GF-D8 (cell line): ENCODE measurements at regions not wholly inside any gene's neighbourhood (a gene's known extent, or its start where the extent isn't known, plus 50 kb on each side); places are given as distances from the start of the nearest gene placed in this dataset.
A peak's percentile ranks its signal among the peaks of the same experiment; 100 is the strongest.

Experiments used
- DNase-seq: peaks from one replicate; lab custom pipeline; 2025; lab: John Stamatoyannopoulos, UW

DNA sequence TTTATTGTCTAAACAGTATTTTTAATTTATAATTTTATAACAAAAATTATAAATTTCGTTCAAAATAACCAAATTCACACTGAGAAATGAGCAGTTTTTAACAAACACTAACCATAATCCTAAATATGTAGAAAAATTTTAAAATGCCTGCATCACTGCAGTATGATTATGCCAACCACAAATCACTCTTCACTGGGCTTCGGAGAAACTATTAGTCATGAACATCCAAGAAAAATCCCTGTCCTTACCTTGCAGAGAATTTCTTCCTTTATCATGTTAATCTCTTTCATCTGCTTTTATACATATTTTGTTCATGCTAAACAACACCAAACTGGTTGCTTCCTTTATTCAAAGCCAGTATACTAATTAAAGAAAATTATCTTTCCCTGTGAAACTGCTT lies 511.0 kb upstream of the ALCAM start:
- DNase-seq = no peak

DNA sequence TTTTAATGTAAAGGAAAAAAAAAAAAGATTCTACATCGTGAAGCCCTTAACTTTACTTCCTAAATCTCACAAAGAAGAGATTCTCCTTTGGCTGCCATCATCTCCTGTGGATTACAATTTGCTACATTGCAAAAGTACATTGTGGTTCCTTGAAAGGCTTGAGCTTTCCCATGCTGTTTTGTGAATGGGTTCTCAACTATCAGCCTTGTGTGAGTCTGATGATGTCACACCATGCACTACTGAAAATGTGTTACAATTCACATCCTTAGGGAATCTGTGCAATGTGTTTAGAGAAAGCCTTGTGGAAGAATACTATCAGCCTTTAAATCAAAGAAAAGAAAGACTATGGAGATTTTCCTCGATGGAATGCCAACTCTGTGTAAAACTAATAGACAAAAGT lies 510.0 kb upstream of the ALCAM start:
- DNase-seq = no peak

DNA sequence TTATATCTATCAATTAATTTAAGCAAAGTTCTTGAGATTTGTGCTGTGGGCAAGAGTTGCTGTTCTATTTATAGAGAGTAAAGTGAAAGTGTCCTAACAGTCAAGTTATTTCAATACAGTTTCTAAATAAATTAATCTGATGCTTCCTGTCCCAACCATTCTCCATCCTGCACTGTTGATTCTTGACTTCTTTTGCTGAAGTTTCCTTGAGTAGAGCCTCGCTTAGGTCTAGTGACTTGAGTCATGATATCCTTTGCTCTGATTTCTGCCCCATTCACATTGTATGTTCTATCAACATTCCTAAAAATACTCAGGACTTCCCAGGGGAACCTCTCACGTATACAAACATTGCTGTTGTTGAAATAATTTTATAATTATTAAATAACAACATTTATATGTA lies 498.4 kb upstream of the ALCAM start:
- no peak for DNase-seq

DNA sequence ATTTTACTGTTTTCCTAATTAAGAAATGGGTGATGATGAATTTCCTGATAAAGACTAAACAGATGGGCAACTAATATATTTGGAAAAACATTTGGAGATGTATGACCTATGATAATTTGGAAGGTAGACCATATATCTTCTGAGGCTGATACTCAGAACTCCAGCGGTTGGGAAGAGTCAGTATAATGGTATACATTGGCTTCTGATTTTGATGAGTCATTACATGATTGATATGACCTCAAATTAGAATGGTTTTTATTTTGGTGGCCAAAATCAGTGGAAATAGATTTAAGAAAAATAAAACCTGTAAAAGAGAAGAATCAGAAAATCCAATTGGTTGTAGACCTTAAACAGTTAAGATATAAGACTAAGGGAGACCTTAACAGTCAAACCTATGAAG lies 496.4 kb upstream of the ALCAM start:
- DNase-seq = no peak

DNA sequence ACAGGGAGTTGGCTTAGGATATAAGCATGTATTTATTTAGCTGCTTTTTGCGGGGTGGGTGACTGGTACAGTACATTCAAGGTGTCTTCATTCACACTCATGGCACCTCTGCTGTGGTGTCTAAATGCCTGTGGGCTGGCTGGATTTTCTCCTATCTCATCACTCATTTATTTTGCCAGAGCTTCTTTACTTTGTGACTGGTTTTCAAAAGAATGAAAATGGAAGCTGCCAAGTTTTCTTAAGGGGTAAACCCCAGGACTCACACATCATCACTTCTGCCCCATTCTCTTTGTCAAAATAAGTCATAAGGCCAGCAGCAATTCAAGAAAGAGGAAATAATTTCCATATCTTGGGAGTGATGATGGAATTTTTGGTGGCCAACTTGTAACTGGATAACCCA lies 493.4 kb upstream of the ALCAM start:
- no peak for DNase-seq

DNA sequence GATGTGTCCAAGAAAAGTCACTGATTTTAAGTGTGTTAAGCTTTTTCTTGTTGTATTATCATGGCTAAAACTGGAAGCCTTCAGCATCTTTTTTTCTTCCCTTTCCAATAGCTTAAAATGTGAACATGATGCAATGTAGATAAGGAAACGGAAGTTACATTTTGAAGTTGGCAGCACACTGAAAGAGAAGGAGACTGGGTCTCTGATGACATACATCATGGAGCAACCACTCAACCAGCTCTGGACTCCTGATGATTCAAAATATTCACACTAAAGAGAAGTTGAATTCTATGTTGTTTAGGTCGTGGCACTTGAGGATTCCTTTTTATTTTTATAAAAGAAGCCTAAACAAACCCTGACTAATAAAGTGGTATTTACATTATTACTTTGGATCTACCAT lies 488.3 kb upstream of the ALCAM start:
- DNase-seq = peak; percentile 78

DNA sequence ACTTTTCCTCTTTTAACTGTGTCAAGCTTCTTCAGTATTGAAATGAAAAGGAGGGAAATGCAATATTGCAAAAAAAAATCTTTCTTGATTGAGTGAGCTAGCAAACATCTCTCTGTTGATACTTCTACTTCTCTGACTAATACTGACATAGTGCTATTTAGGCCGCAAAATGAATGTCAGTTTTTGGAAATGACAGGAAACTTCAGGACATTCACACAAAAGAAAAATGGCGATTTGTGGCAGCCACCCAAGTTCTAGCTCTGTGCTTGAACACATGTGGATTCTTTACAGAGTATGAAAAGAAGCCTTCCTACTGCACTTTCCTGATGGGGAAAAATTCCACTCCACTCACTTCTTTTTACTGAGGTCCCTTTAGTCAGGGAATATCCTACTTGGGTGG lies 486.8 kb upstream of the ALCAM start:
- no peak for DNase-seq

DNA sequence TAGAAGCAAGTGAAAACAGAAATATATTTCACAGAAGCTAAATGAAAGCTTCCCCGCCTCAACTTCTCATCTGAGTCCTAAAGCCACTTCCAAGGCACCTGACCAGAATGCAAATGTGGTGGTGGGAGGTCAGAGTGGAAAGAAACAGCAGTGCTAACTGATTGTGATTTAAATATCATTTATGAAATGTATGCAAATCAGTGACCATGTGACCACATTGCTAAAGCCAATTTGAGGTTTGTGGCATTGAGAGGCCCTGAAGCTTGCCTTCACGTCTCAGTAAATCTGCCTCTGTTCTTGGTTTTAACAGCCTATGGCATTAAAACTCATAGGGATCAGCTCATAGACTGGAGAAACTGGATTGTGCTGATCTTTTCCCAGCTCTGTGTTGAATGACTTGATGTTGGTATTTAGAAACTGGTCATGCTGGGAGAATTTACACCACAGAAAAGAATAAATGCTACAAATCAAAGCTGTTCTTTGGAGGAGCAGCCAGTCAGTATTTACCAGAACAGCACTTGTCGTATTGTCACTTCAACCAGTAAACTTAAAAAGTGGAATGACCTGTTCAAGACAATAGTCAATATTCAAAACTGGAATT lies 481.4 kb upstream of the ALCAM start:
- no peak for DNase-seq

DNA sequence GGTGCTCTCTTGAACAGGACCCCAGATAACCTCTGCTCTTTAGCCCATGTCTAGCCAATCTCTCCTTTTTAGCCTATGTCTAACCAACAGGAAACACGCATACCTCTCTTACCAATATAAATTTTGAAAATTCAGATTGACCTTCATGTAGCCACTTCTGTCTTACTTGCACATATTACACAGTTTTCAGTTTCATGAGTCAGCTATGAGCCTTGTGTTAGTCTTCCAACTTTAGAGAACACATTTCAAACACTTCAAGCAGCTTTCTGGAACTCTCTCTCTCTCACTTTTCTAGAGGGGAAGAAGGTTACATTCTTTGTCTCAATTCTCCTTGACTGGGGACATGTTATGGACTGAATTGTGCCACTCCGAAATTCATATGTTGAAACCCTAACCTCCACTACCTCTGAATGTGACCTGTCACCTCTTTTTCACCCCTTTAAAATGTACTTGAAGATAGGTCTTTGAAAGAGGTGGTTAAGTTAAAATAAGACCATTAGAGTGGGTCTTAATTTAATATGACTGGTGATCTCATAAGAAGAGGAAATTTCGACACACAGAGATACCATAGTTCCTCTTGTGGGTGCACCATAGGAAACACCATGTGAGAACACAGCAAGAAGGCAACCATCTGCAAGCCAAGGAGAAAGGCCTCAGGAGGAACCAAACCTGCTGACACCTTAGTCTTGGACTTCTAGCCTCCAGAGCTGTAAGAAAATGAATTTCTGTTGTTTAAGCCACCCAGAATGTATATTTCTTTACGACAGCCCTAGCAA lies 480.3 kb upstream of the ALCAM start:
- peak; percentile 89 for DNase-seq

DNA sequence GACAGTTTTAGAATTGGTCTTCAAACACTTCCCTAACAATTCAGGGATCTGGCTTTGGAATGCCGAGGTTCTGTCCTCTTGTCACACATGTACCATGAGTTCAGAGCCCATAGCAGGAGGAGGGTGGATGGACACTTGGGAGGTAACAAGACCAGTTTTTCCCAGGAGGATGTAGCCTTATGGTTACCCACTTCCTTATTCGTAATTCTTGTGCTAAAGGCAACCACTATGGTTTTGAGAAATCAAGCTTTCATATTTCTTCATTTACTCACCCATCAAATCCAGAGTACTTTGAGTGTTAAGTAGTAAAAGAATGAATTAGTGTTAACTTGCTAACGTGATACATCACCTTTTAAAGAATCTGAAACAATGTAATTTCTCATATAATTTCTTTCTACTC lies 479.6 kb upstream of the ALCAM start:
- DNase-seq = peak; percentile 56

DNA sequence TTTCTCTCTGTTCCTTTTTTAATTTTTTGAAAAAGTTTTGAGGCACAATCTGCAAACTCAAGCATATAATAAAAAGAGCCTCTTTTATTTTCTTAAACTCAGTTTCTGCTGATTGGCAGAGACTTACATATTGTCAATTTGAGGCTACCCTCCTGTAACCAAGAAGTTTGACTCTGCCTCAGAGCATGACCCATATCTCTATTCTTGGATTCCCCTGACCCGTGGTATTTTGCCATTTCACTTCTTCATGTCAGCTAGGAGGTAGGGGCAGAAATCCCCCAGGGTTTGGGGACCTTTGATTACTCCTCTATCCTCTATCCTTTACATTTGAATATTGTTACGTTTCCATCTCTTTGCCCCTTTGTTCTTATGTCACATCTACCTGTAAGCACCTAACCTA lies 479.1 kb upstream of the ALCAM start:
- no peak for DNase-seq

DNA sequence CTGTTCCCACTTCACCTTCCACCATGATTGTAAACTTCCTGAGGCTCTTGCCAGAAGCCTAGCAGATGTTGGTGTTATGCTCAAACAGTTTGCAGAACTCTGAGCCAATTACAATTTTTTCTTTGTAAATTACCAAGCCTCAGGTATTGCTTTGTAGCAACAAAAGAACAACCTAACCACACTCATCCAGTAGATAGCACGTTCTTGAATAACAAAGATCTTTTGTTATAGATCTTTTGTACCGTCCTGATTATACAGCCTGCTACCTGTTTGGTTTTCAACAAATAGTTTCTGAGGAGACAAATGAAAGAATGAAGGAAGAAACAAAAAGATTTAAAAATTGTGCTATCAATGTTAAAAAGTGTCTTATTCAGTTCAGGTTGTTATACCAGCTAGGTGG lies 474.7 kb upstream of the ALCAM start:
- DNase-seq = no peak

DNA sequence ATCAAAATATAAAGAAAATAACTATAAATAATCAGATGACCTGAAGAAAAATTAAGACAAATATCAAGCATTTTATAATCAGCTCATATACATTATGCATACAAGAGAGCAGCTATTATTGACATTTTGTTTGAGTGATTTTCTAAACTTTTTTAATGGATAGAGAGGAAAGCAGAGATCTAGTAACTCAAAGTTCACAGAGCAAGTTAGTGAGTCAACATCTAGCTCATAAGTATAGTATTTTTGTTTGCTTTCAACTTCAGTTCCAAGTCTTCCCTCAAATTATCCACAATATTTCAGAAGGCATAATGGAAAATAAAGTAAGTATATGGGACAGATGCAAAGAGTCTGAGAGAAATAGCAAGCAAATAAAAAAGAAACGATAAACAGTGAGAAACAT lies 470.1 kb upstream of the ALCAM start:
- no peak for DNase-seq

DNA sequence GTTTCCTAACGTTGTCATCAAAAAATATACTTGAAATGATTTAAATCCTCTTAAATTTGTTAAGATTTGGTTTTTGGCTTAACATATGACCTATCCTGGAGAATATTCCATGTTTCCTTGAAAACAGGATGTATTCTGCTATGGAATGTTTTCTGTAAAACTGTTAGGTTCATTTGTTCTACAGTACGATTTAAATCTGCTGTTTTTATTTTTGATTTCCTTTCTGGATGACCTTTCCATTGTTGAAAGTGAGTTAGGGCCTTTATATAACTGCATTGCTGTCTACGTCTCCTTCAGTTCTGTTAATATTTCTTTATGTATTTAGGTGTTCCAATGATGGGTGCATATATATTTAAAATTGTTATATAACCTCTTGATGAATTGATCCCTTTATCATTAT lies 465.3 kb upstream of the ALCAM start:
- DNase-seq = no peak

DNA sequence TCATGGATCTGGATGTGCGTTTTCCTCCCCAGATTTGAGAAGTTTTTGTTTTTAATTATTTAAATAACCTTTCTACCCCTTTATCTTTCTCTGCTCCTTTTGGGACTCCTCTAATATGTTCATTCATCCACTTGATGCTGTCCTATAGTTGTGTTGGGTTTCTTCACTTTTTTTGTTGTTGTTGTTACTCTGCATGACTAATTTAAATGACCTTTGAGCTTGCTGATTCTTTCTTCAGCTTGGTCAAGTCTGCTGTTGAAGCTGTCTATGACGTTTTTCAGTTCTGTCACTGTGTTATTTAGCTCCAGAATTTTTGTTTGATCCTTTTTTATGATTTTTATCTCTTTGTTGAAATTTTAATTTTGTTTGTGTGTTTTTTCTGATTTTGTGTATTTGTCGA lies 463.6 kb upstream of the ALCAM start:
- no peak for DNase-seq

DNA sequence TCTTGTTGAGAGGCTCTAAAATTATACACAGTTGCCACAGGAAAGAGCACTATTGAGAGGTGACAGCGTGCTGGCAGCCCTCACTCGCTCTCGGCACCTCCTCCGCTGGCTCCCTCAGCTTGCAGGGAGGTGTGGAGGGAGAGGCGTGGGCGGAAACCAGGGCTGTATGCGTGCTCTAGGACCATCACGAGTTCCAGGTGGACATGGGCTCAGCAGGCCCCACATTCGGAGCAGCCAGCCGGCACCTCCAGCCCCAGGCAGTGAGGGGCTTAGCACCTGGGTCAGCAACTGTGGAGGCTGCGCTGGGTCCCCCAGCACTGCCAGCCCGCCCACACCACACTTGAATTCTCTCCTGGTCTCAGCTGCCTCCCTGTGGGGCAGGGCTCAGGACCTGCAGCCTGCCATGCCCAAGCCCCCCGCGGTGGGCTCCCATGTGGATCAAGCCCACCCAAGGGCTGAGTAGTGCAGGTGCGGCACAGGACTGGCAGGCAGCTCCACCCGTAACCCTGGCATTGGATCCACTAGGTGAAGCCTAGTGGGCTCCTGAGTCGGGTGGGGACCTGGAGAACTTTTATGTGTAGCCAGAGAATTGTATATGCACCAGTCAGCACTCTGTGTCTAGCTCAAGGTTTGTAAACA lies 460.6 kb upstream of the ALCAM start:
- DNase-seq = no peak

DNA sequence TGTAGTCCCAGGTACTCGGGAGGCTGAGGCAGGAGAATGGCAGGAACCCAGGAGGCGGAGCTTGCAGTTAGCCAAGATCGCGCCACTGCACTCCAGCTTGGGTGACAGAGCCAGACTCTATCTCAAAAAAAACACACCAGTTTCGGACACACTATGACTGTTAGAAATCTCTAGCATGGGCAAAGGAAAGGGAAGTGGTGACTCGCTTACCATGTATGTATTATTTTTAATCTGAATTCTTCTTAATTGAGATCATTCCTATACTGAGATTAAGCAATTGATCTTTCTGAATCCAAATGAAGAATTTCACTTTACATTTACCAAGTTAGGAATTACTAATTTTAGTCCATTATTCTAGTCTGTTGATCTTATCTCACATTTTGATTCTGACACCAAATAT lies 459.2 kb upstream of the ALCAM start:
- DNase-seq = no peak

DNA sequence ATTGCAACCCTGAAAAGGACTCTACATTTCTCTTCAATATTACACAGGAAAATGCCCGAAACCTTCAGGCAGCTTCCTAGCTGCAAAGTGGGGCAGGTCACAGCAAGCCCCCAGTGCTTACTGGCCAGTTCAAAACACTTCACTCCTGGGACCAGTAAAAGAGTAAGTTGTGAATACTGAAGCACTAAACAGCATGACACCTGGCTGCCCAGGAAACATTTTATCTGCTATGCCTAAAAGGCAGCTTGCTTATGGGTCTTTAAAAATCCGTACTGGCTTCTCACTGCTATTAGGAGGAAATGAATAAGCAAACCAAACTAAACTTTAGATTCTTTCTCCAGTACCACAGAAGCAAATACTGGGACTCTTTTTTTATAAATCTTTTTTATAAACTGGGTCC lies 457.9 kb upstream of the ALCAM start:
- DNase-seq = no peak

DNA sequence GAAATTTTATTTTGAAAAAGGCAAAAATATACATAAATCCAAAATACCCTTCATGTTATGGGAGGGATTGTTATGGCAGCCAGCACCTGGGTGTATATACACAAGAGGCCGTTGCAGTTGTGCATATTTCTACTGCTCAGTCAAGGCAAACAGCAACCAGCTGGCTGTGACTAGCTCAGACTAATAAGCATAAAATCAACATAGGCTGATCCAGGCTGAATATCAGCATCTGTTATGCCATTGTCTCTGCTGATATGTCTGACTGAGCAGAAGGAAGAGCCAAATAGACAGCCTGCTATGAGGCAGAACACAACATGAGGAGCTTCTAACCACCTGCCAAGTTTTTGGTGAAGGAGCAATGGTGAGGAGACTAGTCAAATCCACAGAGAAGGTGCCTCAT lies 457.5 kb upstream of the ALCAM start:
- no peak for DNase-seq

DNA sequence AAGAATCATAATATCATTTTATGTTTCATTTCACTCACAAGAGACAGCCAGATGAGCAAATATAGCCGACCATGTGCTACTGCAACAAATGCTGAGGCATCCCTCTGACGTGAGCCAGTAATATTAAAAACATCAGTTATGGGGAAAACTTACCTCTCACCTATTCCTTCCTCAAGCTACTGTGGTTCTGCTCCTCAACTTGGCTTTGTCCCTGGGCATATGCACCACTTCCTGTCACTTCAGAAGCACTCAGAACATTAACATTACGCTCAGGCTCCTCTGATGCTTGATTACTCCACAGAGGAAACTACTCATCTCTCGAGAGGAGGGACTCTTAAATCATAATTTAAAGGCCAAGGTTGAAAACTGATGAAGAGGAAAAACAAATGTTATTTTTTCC lies 457.0 kb upstream of the ALCAM start:
- DNase-seq = no peak

DNA sequence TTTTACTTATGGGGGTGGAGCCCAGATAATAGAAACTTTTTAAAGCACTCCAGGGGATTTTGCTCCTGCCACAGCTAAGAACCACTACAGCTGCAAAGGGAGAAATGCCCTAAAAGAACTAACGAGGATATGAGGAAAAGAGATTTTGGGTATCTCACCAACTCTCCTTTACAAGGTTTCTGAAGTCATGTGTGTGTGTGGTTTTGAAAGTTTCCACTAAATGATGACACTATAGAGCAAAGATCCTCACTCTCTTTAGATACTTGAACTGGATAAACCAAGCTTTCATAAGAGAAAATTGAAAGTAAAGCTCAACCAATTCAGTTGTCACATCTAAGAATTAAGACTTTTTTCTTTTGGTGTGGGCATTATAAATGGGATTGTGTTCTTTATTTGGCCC lies 455.3 kb upstream of the ALCAM start:
- no peak for DNase-seq

DNA sequence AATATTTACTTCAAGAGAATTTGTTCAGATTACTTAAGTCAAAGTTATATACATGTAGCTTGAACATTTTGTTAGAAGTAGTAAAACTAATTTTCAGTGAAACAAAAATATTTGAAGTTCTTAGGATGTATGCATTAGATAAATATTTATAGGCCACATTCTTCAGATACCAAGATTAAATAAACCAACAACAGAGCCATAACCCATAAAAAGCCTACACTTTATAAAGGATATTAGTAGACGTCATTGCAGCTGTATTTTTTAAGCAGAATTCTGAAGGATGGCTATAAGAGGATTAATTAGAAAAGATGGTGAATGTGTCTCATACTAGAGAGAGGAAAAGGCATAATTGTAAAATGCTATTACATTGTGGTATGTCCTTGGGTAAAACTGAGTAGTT lies 449.7 kb upstream of the ALCAM start:
- DNase-seq = no peak

DNA sequence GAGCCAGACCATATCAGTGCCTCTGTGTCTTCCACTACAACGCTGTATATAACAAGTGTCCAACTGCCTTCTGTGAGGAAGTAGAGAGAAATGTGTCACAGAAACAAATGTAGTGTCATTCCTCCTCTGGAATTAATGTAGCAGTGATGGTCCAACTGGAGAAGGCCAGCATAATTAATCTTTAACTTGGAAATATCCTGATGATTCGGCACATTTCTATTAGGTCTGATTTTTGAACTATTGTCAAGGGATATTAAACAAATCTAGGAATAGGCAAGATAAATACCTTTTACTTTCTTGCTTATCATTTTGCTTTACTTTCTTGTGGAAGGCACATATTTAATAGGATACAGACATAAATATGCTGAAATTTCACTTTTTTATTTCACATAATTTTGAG lies 446.2 kb upstream of the ALCAM start:
- DNase-seq = no peak

DNA sequence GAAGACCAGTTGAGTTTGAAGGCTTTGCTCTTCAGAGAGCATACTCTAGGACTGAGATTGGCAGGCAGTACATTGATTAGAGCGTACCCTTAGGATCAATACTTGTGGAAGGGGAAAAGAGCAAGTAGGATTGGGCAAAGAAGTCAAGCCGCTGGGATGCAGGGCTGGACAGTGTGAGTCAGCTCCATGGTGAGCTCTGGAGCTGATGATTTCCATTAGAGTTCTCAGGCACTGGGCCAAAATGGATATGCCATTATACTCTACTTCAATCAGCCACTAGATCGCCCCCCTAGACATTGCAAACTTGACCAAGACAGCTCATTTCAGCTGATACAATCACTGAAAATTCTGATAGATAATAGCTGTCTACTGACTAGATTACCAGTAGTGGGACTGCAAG lies 432.7 kb upstream of the ALCAM start:
- DNase-seq = no peak
